GM12878 (cell line): ENCODE measurements at regions not wholly inside any gene's neighbourhood (a gene's known extent, or its start where the extent isn't known, plus 50 kb on each side); places are given as distances from the start of the nearest gene placed in this dataset.

ENCODE experiments used
- ATAC-seq: fragments of 200-7000 bp; cut with Tn5 transposase; 3 replicates; pipeline ENCODE4 v1.9.1; 2020; ENCODE audit warnings: mild to moderate bottlenecking, moderate library complexity
- BruUV-seq: library from RNA; stranded (reverse); fragments of 400-500 nt; replicated peaks from 2 replicates; lab custom pipeline; 2021; lab: Mats Ljungman, UMichigan
- CTCF ChIA-PET: fragments of 300-600 bp; sonication (Branson Sonifier 250); formaldehyde crosslinking; extraction: SDS; loops from one replicate; lab custom pipeline; 2021; ENCODE audit warnings: inconsistent platforms; lab: Yijun Ruan, JAX
- POLR2A ChIA-PET: fragments of 350-600 bp; formaldehyde crosslinking; extraction: SDS; loops from one replicate; lab custom pipeline; 2021; ENCODE audit warnings: inconsistent platforms; lab: Charles Lee
- RAD21 ChIA-PET: fragments of 300-600 bp; sonication (Branson Sonifier 250); formaldehyde crosslinking; loops from one replicate; lab custom pipeline; 2023; ENCODE audit warnings: antibody characterized with exemption; ENCODE audit not compliant: unreplicated experiment; lab: Charles Lee
- SMC1A ChIA-PET: fragments of 300-600 bp; sonication (Branson Sonifier 250); formaldehyde crosslinking; loops from one replicate; lab custom pipeline; 2023; ENCODE audit not compliant: unreplicated experiment, uncharacterized antibody; lab: Charles Lee
- DNase-seq: peaks from one replicate; pipeline ENCODE4 v3.0.0-alpha.2; 2011; ENCODE audit warnings: low read depth, low spot score
- FAIRE-seq: peaks from 3 replicates; lab custom pipeline; 2011; peaks lifted over from hg19 to GRCh38; lab: Jason Lieb, UNC
- H2AFZ ChIP-seq: 2 replicates; pipeline ENCODE4 v1.6.0; 2011; ENCODE audit warnings: low read depth, low read length, control low read depth; ENCODE audit not compliant: control insufficient read depth
- H3K27ac ChIP-seq: 2 replicates; pipeline ENCODE4 v1.5.1; 2011; ENCODE audit warnings: control low read depth; ENCODE audit not compliant: control insufficient read depth, insufficient read depth
- H3K27me3 ChIP-seq, 2 experiments: replicated peaks in 1 of 2; 2 replicates each; pipeline versions ENCODE4 v1.6.0 to v1.6.1; 2011; ENCODE audit warnings: low read length in 1 of 2; ENCODE audit not compliant: control insufficient read depth in 2 of 2, insufficient read depth in 2 of 2
- H3K36me3 ChIP-seq, 2 experiments: 2 replicates each; pipeline ENCODE4 v1.5.1; 2011; ENCODE audit warnings: low read length in 1 of 2; ENCODE audit not compliant: control insufficient read depth in 2 of 2, insufficient read depth in 2 of 2
- H3K4me1 ChIP-seq: 2 replicates; pipeline ENCODE4 v1.6.1; 2011; ENCODE audit warnings: mild to moderate bottlenecking, low read length, moderate library complexity, mixed read lengths; ENCODE audit not compliant: control insufficient read depth, insufficient read depth
- H3K4me2 ChIP-seq: 2 replicates; pipeline ENCODE4 v1.6.0; 2011; ENCODE audit warnings: control low read depth; ENCODE audit not compliant: control insufficient read depth, insufficient read depth
- H3K4me3 ChIP-seq: fragments of 200-600 bp; sonication (generic); 2 replicates; pipeline ENCODE4 v1.5.1; 2016
- H3K79me2 ChIP-seq: 2 replicates; pipeline ENCODE4 v1.6.0; 2011; ENCODE audit warnings: low read length; ENCODE audit not compliant: control insufficient read depth, insufficient read depth
- H3K9ac ChIP-seq: 2 replicates; pipeline ENCODE4 v1.8.0; 2011; ENCODE audit warnings: low read length, control low read depth, mixed read lengths; ENCODE audit not compliant: control insufficient read depth, insufficient read depth
- H3K9me3 ChIP-seq: replicated peaks from 3 replicates; pipeline ENCODE4 v1.5.1; 2011; ENCODE audit warnings: mild to moderate bottlenecking, low read length; ENCODE audit not compliant: control insufficient read depth, insufficient read depth
- H4K20me1 ChIP-seq: 2 replicates; pipeline ENCODE4 v1.6.0; 2011; ENCODE audit not compliant: control insufficient read depth, insufficient read depth
- CBX5 ChIP-seq: sonication (generic); IDR thresholded peaks from 2 replicates; pipeline ENCODE4 v1.6.1; 2016; ENCODE audit warnings: low read depth, moderate library complexity, mild to moderate bottlenecking, inconsistent platforms
- EZH2 ChIP-seq: IDR thresholded peaks from 2 replicates; pipeline ENCODE4 v1.6.1; 2012; ENCODE audit warnings: low read depth, mild to moderate bottlenecking, control low read depth, inconsistent platforms, low read length, borderline replicate concordance; ENCODE audit not compliant: control insufficient read depth
- HCFC1 ChIP-seq: fragments of 150-350 bp; IDR thresholded peaks from 2 replicates; pipeline ENCODE4 v1.6.1; 2014; ENCODE audit warnings: low read length
- HDAC6 ChIP-seq: fragments of 200-600 bp; sonication (generic); IDR thresholded peaks from one replicate; pipeline ENCODE4 v1.8.0; 2017; ENCODE audit warnings: antibody characterized with exemption; ENCODE audit not compliant: unreplicated experiment
- JUNB ChIP-seq: IDR thresholded peaks from 2 replicates; pipeline ENCODE4 v1.6.1; 2016; ENCODE audit warnings: antibody characterized with exemption, mild to moderate bottlenecking
- MEF2A ChIP-seq: IDR thresholded peaks from 2 replicates; pipeline ENCODE4 v1.6.1; 2011; ENCODE audit warnings: low read depth, mild to moderate bottlenecking, low read length, moderate library complexity; ENCODE audit not compliant: insufficient read depth
- MXI1 ChIP-seq: fragments of 150-350 bp; IDR thresholded peaks from 2 replicates; pipeline ENCODE4 v1.6.1; 2011; ENCODE audit warnings: low read depth, mild to moderate bottlenecking, inconsistent platforms, low read length, improper control_type of control experiment
- NR2C1 ChIP-seq: fragments of 450-650 bp; IDR thresholded peaks from 2 replicates; pipeline ENCODE4 v1.6.1; 2017; ENCODE audit warnings: antibody characterized with exemption, mild to moderate bottlenecking, moderate library complexity
- RAD21 ChIP-seq: IDR thresholded peaks from 2 replicates; pipeline ENCODE4 v1.6.1; 2011; ENCODE audit warnings: mild to moderate bottlenecking, low read depth, low read length, moderate library complexity; ENCODE audit not compliant: insufficient read depth
- RCOR1 ChIP-seq: conservative IDR thresholded peaks from 2 replicates; pipeline ENCODE4 v1.6.1; 2012; ENCODE audit warnings: low read depth, low read length, improper control_type of control experiment
- SREBF1 ChIP-seq: IDR thresholded peaks from 2 replicates; pipeline ENCODE4 v1.6.1; 2012; ENCODE audit warnings: mild to moderate bottlenecking, low read length
- SUZ12 ChIP-seq: fragments of 200-600 bp; sonication (generic); IDR thresholded peaks from one replicate; pipeline ENCODE4 v1.6.1; 2018; ENCODE audit warnings: antibody characterized with exemption, mild to moderate bottlenecking; ENCODE audit not compliant: unreplicated experiment
- ZBTB40 ChIP-seq: fragments of 450-650 bp; IDR thresholded peaks from 2 replicates; pipeline ENCODE4 v1.6.1; 2016; ENCODE audit warnings: mild to moderate bottlenecking, moderate library complexity, borderline replicate concordance
- ZNF217 ChIP-seq: fragments of 450-650 bp; IDR thresholded peaks from 2 replicates; pipeline ENCODE4 v1.6.1; 2017; ENCODE audit warnings: antibody characterized with exemption, mild to moderate bottlenecking
- ZNF687 ChIP-seq: fragments of 450-650 bp; IDR thresholded peaks from 2 replicates; pipeline ENCODE4 v1.6.1; 2017; ENCODE audit warnings: mild to moderate bottlenecking, moderate library complexity
- WGBS: methylation state at CpG from one replicate; pipeline ENCODE4 v1.1.6; 2016; ENCODE audit warnings: low lambda C conversion rate; ENCODE audit not compliant: insufficient replicate concordance, insufficient coverage; ENCODE audit errors: missing lambda C conversion rate; 5-methylcytosine and 5-hydroxymethylcytosine counted together
- in situ Hi-C: fragments of 300-500 bp; cut with MboI; formaldehyde crosslinking; loops from 9 replicates; pipeline ENCODE4 v1.14.3; 2018; ENCODE audit warnings: mixed read lengths
- intact Hi-C: fragments of 100-400 bp; cut with micrococcal nuclease; formaldehyde crosslinking; loops from one replicate; pipeline ENCODE4 v1.14.2; 2022; ENCODE audit not compliant: unreplicated experiment

GRCh38 chr7:136470179-136470578 is 398.3 kb upstream of the CHRM2 start (continued):
- TF ChIP-seq ZNF687: no peak
- TF ChIP-seq MXI1: no peak
- no peak for TF ChIP-seq SREBF1
- TF ChIP-seq MEF2A: no peak
- TF ChIP-seq HDAC6: no peak

- H3K27me3 ChIP-seq: no peaks in the 10 kb centered on the region
- no peak overlapping the region for H2AFZ ChIP-seq
- CTCF ChIA-PET: no interaction called here
- POLR2A ChIA-PET: no interaction called here
- intact Hi-C loops (no loop called here), in situ Hi-C loops (no loop called here)
- 19% methylated on average over 3 of the region's 3 CpGs for WGBS
- no peak overlapping the region for H3K27ac ChIP-seq
- ATAC-seq: no peak
- no peaks in the 10 kb centered on the region for H3K79me2 ChIP-seq
- no peaks in the 10 kb centered on the region for H4K20me1 ChIP-seq
- no peaks in the 10 kb centered on the region for H3K9me3 ChIP-seq
- BruUV-seq: no TSS peak
- H3K36me3 ChIP-seq: no peaks in the 10 kb centered on the region
- DNase-seq: no peak
- SMC1A ChIA-PET: no interaction called here
- RAD21 ChIA-PET: no interaction called here
- TF ChIP-seq CBX5: no peak
- no peak for TF ChIP-seq NR2C1
- no peak for TF ChIP-seq ZBTB40
- no peak for TF ChIP-seq HCFC1
- no peak for TF ChIP-seq SUZ12
- TF ChIP-seq ZNF217: no peak
- TF ChIP-seq JUNB: no peak
- no peak for TF ChIP-seq EZH2
- no peak for TF ChIP-seq RCOR1
- no peak for TF ChIP-seq RAD21
- no peak overlapping the region for H3K4me2 ChIP-seq
- H3K9ac ChIP-seq: no peak overlapping the region
- no peak overlapping the region for H3K4me3 ChIP-seq
- FAIRE-seq: no peak
- H3K4me1 ChIP-seq: no peaks in the 10 kb centered on the region
These were observed 415.5 kb upstream of the CHRM2 start for GRCh38 chr7:136452949-136453348.
